Choroid plexus epithelial cell (primary cell): ENCODE measurements at regions not wholly inside any gene's neighbourhood (a gene's known extent, or its start where the extent isn't known, plus 50 kb on each side); places are given as distances from the start of the nearest gene placed in this dataset.
A peak's percentile ranks its signal among the peaks of the same experiment; 100 is the strongest.

Source experiments
- DNase-seq: peaks from one replicate; pipeline ENCODE4 v3.0.0-alpha.2; 2010; ENCODE audit warnings: low read depth
- H3K4me3 ChIP-seq: 2 replicates; pipeline ENCODE4 v1.5.1; 2011; ENCODE audit warnings: low read depth, mild to moderate bottlenecking, control low read depth, low read length, moderate library complexity
- TF ChIP-seq, protein P1 (sequence below): conservative IDR thresholded peaks from 2 replicates; pipeline ENCODE4 v1.5.1; 2011; ENCODE audit warnings: low read depth, mild to moderate bottlenecking, control low read depth, inconsistent platforms, low read length, moderate library complexity

DNA sequence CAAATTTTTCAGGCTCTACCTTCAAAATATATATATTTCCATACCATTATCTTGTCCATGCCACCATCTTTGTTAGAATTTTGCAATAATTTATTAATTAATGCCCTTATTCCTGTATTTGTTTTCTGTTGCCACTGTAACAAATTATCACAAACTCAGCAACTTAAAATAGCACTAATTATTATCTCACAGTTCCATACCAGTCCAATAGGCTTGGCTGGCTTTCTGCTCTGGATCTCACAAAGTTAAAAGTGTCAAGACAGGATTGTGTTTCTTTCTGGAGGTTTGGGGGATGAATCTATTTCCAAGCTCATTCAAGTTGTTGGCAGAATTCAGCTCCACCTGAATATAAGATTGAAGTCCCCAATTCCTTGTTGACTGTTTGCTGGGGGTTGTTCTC is 58.6 kb upstream of the SLC38A4 start:
- no peak overlapping the region for H3K4me3 ChIP-seq
- no peak for DNase-seq
- TF ChIP-seq, protein P1, sequence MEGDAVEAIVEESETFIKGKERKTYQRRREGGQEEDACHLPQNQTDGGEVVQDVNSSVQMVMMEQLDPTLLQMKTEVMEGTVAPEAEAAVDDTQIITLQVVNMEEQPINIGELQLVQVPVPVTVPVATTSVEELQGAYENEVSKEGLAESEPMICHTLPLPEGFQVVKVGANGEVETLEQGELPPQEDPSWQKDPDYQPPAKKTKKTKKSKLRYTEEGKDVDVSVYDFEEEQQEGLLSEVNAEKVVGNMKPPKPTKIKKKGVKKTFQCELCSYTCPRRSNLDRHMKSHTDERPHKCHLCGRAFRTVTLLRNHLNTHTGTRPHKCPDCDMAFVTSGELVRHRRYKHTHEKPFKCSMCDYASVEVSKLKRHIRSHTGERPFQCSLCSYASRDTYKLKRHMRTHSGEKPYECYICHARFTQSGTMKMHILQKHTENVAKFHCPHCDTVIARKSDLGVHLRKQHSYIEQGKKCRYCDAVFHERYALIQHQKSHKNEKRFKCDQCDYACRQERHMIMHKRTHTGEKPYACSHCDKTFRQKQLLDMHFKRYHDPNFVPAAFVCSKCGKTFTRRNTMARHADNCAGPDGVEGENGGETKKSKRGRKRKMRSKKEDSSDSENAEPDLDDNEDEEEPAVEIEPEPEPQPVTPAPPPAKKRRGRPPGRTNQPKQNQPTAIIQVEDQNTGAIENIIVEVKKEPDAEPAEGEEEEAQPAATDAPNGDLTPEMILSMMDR: no peak

DNA sequence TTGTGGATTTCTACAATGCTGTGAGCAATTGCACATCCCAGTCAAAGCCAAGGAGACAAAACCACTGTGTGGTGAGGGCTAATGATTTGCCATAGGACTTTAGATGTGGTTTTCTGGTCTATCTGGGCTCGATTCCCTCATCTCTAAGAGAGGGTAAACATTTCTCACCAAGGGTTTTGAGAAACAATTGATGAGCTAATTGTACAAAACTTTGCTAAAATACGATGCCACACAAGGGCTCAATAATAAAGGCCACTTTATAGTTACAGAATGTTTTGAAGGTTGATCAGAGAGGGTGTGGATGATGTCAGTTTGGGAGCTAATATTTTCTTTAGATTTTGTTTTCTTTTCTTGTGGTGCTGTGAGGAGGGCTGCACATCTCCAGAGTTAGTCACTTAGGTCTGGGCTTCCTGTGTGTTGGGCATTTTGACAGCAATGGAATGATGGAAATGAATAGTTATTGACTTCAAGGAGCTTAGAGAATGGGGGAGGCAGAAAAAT is 60.8 kb upstream of the SLC38A4 start:
- no peak overlapping the region for H3K4me3 ChIP-seq
- DNase-seq: peak; percentile 25
- TF ChIP-seq, protein P1: no peak

DNA sequence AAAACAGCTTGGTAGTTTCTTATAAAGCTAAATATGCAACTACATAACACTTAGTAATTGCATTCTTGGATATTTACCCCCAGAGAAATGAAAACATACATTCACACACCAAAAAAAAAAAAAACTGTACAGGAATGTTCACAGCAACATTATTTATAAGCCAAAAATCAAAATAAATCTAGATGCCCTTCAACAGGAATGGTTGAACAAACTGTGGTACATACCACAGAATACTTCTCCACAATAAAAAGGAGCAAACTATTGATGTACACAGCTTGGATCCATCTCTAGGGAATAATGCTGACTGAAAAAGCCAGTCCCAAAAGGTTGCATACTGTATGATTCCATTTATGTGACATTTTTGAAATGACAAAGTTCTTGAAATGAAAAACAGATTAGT is 62.1 kb upstream of the SLC38A4 start:
- TF ChIP-seq, protein P1: no peak
- no peak overlapping the region for H3K4me3 ChIP-seq
- no peak for DNase-seq

DNA sequence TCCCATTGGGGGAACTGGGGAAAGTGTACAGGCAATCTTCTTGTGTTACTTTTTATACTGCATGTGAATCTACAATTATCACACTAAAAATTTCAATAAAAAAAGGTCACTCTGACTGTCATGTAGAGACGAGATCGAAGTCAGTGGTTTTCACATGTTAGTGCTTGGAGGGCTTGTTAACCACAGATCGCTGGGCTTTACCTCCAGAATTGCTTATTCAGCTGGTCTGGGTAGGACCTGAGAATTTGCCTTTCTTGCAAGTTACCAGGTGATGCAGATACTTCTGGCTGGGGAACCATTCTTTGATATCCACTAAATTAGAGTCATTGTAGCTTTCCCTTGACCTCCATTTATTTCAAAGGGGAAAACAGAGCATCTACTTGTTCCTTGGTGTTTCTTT is 62.8 kb upstream of the SLC38A4 start:
- no peak overlapping the region for H3K4me3 ChIP-seq
- TF ChIP-seq, protein P1: no peak
- no peak for DNase-seq

DNA sequence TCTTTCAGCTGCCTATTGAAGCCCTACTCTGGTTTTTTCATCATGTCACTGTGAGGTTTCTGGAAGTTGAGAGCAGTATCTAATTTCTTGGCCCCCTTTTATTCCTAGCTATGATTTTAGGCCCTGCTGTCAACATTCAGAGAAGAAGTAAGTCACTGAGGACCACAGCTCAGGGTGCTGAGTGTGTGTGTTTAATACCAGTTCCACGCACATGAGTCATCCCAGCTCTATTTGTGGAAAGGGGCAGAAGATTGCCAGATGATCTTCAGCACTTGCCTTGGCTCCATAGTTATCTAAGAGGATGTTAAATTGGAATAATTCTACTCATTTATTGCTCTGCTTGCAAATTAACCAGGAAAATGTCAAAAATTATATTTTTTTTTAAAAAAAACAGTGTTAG is 65.5 kb upstream of the SLC38A4 start:
- H3K4me3 ChIP-seq: no peak overlapping the region
- TF ChIP-seq, protein P1: no peak
- DNase-seq: peak; percentile 19

DNA sequence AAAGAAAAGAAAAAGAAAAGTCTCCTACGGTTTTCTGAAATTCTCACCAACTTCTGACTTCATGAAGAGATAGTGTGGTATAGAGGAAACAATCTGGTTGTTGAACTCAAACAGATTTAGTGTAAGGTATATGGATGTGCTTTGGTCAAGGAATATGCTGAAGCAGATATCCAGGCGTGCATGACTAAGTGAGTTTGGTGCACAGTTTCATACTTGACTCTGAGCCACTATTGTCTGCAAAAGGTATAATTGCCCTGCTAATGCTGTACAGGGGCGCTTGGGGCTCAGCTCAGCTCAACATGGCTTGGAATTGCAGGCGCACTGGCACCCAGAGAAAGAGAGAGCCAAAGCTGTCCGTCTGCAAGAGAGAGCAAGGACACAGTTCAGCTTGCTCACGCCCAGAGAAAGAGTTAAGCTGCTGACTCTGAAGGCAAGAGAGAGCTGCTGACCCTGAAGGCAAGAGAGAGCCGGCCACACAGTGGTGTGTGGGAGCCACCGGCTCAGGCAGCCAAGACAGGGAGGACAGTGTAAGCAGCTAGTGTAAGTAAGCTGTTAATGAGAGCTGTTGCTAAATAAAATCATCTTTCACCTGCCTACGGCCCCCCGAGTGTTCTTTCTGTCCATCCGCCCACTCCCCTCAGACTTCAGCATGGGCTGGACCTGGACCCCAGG is 66.4 kb upstream of the SLC38A4 start:
- H3K4me3 ChIP-seq: no peak overlapping the region
- no peak for DNase-seq
- TF ChIP-seq, protein P1: no peak

DNA sequence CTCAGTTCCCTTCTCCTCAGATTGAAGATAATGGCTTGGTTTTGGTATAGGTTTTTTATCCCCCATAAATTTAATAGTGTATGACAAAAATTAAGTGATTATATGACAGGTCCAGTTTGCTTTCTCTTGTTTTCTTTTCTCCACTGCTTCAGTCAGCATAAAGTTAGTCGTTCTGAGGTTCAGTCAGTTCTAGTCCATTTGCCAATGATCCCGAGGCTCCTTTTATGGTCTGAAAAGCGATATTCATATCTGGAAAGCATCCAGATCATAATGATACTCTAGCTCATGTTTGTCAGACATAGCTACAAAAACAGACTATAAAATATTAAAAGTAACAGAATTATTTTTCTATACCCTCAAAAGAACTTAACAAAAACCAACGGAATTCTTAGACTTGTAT is 67.1 kb upstream of the SLC38A4 start:
- TF ChIP-seq, protein P1: no peak
- DNase-seq: no peak

More for the DNA sequence above, 67.1 kb upstream of the SLC38A4 start:
- H3K4me3 ChIP-seq: no peak overlapping the region
